ENCODE measurements at regions not wholly inside any gene's neighbourhood (a gene's known extent, or its start where the extent isn't known, plus 50 kb on each side); places are given as distances from the start of the nearest gene placed in this dataset.
"Not testable (repeated sequence)": the region's sequence is repeated elsewhere in the genome, so short reads cannot be mapped to it uniquely, and the experiment has no call there.

- DNase-seq: not testable (repeated sequence)
Observed at GRCh38 chr17:13659051-13659450, 57.3 kb upstream of the HS3ST3A1 start.

DNA sequence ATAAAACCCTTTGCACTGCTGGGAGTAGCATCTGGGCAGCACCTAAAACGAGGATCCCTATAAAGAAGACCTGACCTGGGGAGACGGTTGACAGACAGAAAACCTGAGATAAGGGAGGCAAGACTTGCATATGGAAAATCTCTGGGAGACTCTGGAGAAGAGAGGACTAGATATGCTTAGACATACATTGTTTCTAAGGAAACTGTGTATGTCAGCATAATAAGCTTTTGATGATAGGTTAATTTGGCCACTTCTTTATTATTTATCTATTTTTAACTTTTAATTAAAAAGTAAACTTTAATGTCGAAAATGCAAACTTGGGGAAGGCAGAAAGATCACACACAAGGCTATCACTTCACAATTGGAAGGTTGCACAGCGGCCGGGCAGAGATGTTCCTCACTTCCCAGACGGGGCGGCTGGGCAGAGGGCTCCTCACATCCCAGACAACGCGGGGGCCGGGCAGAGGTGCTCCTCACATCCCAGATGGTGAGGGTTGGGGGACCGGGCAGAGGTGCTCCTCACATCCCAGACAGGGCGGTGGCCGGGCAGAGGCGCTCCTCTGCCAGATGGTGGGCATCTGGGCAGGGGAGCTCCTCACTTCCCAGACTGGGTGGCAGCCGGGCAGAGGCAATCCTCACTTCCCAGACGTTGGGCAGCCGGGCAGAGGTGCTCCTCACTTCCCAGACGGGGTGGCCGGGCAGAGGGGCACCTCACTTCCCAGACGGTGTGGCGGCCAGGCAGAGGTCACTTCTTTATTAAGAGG lies 64.3 kb upstream of the HS3ST3A1 start:
- no peak for DNase-seq

GRCh38 chr17:13671341-13671740 lies 69.6 kb upstream of the HS3ST3A1 start:
- DNase-seq: no peak

DNA sequence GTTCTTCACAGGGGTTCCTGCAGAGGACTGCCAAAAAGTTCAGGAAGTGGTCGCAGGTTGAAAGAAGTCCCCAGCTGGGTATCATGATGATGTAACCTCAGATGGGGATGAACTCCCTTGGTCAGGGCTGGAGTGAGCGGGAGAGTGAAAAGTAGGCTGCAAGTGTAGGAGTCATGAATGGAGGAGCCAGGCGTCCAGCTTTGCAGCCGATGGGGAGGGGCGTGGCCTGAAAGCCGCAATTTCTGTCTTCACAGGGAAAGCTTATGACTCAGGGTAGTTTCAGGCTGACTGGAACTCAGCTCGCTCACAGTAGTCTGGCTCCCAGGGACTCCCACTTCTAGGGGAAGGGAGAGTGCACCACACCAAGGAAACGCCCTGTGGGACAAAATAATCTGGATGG lies 70.0 kb upstream of the HS3ST3A1 start:
- no peak for DNase-seq

DNA sequence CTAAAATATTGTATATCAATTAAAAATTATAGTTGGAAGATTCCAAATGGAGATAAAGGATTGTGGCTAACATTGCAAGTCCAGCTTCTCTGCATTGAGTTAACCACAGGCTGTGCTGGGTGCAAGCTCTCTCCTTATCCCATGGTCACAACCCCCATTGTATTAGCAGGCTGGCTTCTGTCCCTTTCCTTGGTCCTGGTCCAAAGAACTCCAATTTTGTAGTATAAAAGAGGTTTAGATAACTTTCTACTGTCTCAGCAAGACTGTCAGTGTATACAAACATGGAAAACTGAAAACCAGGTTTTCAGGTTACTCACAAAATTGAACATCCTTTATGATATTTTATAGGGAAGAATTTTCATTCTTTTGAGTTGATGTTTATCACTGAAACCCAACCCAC lies 76.6 kb upstream of the HS3ST3A1 start:
- DNase-seq: peak in 1 of 3 donors; percentile 4

DNA sequence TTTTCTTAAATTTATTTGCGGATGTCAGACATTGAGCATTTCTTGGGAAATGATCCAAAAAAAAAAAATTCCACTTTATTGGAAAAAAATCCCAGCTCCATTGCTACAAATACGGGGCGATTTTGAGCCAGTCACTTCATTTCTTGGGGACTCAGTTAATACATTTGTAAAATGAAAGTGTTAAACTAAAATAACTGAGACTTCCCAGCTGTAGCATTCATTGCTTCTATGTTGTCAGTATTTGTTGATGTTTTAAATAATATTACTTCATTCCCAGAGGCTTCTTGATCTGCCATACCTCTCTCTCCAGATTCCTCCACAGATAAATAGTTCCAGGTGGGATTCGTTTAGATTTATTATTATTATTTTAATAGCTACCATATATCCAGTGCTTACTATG lies 77.1 kb upstream of the HS3ST3A1 start:
- peak in 1 of 3 donors; percentile 2 for DNase-seq

GRCh38 chr17:13688716-13689115 lies 87.0 kb upstream of the HS3ST3A1 start:
- DNase-seq: no peak

DNA sequence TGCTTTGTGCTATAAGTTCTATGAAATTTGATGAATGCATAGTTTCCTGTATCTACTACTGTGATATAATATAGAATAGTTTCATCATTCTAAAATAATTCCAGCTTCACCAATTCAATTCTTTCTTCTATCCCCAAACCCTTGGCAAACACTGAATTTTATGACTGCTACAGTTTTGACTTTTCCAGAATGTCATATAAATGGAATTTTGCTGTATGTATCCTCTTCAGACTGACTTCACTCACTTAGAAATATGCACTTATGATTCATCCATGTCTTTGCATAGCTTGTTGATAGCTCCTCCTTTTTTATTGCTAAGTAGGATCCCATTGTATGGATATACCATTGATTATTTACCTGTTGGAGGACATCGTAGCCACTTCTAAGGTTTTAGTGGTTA lies 89.1 kb upstream of the HS3ST3A1 start:
- DNase-seq: peak in 1 of 3 donors; percentile 22

GRCh38 chr17:13694934-13695333 lies 93.2 kb upstream of the HS3ST3A1 start:
- DNase-seq: no peak

- DNase-seq: no peak
Observed at GRCh38 chr17:13698832-13699231, 97.1 kb upstream of the HS3ST3A1 start.

- no peak for DNase-seq
Observed at GRCh38 chr17:13699261-13699660, 97.5 kb upstream of the HS3ST3A1 start.

GRCh38 chr17:13702266-13702665 lies 100.5 kb upstream of the HS3ST3A1 start:
- DNase-seq: peak in 2 of 3 donors; percentile 6 to 7

DNA sequence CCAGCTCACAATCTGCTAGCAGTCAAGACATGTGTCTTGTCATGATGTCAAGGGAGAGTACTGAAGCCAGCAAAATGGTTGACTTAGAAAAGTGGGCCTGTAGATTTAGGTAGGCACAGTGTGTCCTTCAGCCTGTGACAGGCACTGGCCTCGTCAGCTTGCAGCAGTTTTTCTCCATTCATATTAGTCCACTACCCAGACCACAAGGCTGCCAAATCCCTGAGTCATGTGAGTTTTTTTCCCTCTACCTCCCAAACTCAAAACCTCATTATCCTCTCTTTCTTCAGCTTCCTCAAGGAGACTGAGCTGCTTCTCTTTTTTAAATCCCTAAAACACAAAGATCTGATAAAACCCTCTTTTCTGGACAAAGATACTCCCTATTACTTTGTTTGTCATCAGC lies 102.6 kb upstream of the HS3ST3A1 start:
- peak in 1 of 3 donors; percentile 64 for DNase-seq

DNA sequence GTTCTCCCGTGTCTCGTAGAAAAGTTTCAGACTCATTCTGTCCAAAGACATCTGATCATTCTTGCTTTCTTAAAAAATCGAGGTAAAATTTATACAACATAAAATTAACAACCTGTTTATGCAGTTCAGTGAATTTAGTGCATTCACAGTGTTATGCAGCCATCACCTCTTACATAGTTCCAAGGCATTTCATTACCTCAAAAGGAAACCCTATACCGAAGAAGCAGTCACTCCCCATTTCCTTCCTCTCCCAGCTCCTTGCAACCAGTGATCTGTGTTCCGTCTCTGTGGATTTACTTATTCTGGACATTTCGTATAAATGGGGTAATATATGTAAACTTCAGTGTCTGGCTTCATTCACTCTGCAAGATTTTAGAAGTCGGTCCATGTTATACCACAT lies 103.5 kb upstream of the HS3ST3A1 start:
- DNase-seq: no peak

DNA sequence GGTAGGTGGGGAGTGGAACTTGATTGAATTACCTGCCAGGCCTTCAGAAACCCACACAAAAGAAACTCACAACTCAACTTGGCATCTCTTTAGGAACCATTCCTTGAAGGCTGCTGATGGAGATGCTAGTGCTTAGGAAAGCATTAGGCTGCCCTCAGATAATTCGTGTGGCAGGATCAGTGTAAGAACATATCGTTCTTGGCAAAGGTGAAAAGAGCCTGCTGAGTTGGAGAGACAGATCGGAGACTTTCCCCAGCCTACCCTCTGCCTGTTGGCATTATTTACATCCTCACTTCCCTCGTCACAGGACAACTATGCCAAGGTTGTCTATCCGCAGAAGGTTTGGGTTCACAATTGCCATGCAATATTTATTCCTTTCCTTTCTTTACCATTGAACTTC lies 120.0 kb upstream of the HS3ST3A1 start:
- DNase-seq: no peak

GRCh38 chr17:13725288-13725990 lies 123.7 kb upstream of the HS3ST3A1 start:
- DNase-seq: no peak

GRCh38 chr17:13727441-13728171 lies 125.9 kb upstream of the HS3ST3A1 start:
- peak in 1 of 3 donors; percentile 69 for DNase-seq

DNA sequence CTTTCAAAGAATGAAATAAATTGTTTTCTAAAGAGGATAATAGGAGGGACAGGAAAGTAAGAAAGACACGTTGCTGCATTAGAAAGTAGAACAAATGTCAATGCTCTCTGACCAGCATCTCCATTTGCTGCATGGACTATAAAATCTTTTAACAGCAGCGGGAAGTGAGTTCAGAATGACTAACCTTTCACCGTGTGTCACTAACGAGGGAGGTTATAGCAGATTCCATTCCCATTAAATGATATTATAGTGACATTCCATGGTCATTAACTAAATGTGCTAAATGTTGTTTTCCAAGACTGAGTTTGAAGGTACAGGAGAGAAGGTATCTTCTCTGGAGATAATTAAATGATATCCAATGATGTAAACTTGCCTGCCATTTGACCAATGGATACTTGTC lies 127.1 kb upstream of the HS3ST3A1 start:
- peak in 1 of 3 donors; percentile 40 for DNase-seq

DNA sequence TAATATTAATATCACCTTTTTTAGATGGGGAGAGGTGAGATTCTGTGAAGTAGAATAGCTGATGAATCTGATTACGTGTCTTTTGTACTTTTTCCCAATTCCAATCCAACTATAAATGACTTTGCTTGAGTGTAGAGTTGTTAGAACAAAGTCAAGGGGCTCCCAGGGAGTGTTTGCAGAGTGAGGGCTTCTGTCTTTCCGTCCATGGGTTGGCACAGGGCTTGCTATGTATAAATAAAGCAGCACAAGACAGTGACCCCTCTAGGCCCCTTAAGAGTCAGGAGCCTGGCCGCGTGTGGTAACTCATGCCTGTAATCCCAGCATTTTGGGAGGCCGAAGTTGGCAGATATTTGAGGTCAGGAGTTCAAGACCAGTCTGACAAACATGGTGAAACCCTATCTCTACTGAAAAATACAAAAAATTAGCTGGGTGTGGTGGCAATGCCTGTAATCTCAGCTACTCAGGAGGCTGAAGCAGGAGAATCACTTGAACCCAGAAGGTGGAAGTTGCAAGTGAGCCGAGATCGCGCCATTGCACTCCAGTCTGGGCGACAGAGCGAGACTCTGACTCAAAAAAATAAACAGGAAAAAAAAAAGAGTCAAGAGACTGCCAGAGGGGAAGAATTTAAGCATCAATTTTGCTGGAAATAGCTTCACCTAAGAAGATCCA lies 127.9 kb upstream of the HS3ST3A1 start:
- DNase-seq: no peak

- DNase-seq: no peak
Observed at GRCh38 chr17:13734880-13735279, 133.2 kb upstream of the HS3ST3A1 start.

- no peak for DNase-seq
Observed at GRCh38 chr17:13735444-13735843, 133.7 kb upstream of the HS3ST3A1 start.

DNA sequence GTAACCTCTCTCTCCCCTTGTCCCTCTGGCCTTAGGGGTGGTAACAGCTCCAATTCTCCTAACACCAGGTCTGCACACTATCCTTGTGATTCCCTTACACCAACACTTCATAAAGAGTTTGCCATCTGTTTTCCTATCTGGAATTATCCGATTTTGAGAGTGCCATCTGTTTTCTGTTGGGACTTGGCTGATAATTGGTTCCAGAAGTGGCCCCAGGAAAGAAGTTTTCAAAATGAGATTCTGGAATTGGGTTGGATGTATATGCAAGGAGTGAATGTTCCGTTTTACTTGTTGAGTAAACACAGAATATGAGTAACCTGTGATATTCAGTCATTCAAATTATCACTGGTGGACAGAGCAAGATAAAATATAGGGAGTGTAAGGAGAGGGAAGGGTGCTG lies 134.1 kb upstream of the HS3ST3A1 start:
- DNase-seq: no peak

Data from muscle of back (tissue), 3 donors.